Stimulated activated memory B cell treated with anti-CD40 and anti-IgM and Interleukin-4, amounts not matched to agents 10 μg/mL and 1 μg/mL and 100 μg/mL, for 72 hours (primary cell): ENCODE measurements at regions not wholly inside any gene's neighbourhood (a gene's known extent, or its start where the extent isn't known, plus 50 kb on each side); places are given as distances from the start of the nearest gene placed in this dataset.

Experiments used
- ATAC-seq: fragments of 150-1000 bp; cut with Tn5 transposase; 2 replicates; pipeline ENCODE4 v1.10.0; 2021
- H3K27ac Mint-ChIP-seq: one replicate; pipeline ENCODE4 v1.8.0; 2022; ENCODE audit warnings: mild to moderate bottlenecking, mixed read lengths
- H3K27me3 Mint-ChIP-seq: one replicate; pipeline ENCODE4 v1.8.0; 2022; ENCODE audit warnings: mixed read lengths
- H3K36me3 Mint-ChIP-seq: one replicate; pipeline ENCODE4 v1.8.0; 2022; ENCODE audit warnings: mixed read lengths
- H3K4me1 Mint-ChIP-seq: one replicate; pipeline ENCODE4 v1.8.0; 2022; ENCODE audit warnings: mixed read lengths
- H3K4me3 Mint-ChIP-seq: one replicate; pipeline ENCODE4 v1.8.0; 2022; ENCODE audit warnings: mild to moderate bottlenecking, moderate library complexity, mixed read lengths
- H3K9me3 Mint-ChIP-seq: one replicate; pipeline ENCODE4 v1.8.0; 2022; ENCODE audit warnings: mixed read lengths

DNA sequence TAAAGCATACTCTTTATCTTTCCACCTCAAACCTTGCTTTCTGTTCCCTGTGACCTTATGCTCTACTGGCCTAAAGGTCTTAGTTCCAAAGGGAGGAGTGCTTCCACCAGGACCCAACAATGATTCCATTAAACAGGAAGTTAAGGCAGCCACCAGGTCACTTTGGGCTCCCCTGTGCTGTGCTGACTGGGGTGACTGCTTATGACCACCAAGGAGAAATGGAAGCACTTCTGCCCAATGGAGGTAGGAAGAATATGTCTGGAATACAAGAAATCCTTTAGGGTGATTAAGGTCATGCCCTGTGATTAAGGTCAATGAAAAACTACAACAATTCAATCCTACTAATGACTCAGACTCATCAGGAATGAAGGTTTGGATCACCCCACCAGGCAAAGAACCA is 233.8 kb upstream of the CDH11 start:
- Mint-ChIP-seq H3K27ac (no peak overlapping the region), H3K27me3 (no peaks in the 10 kb centered on the region), H3K4me3 (no peak overlapping the region), H3K4me1 (no peaks in the 10 kb centered on the region), H3K9me3 (peaks cover 5% of the 10 kb centered on the region), H3K36me3 (no peaks in the 10 kb centered on the region)
- ATAC-seq: no peak

DNA sequence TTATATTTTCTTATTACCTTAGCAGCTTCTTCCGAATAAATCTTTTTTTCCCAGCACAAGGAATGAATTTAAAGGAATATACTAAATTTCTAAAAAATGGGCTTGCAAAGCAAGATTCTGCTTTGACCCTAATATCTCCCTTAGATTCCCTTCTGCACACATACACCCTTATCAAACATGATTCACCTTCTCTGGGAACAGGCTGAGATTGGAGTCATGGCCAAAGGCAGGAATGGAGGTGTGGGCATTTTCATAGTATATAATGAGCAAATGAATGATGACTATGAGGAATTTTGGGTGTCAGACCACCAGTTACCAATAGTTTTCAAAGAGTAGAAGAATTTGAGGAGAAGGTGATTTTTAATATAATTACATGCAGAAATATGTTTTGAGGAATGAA is 231.3 kb upstream of the CDH11 start:
- no peak overlapping the region for H3K27ac Mint-ChIP-seq
- no peaks in the 10 kb centered on the region for H3K4me1 Mint-ChIP-seq
- H3K27me3 Mint-ChIP-seq: no peaks in the 10 kb centered on the region
- no peak for ATAC-seq
- H3K9me3 Mint-ChIP-seq: peaks cover 2% of the 10 kb centered on the region
- no peaks in the 10 kb centered on the region for H3K36me3 Mint-ChIP-seq
- H3K4me3 Mint-ChIP-seq: no peak overlapping the region

DNA sequence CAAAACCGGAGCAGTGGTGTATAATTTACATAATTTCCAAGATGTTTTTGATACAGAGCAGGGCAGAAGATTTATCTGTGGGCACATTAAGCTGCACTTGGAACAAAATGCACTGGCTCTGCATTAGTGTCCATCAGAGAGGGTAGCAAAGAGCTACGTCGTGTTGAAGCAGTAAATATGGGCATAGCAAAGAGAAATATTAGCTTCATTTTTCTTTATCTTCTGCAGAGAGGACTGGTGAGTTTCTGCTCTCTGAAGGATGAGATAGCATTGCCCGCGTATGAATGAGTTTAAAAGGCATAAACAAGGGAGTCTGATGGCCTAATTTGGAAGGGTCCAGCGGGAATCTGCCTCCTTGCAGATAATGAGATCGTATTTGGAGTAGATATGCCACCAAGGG is 227.8 kb upstream of the CDH11 start:
- no peaks in the 10 kb centered on the region for H3K27me3 Mint-ChIP-seq

GRCh38 chr16:65343556-65343955 is 221.7 kb upstream of the CDH11 start:
- peaks cover 7% of the 10 kb centered on the region for H3K9me3 Mint-ChIP-seq
- no peak for ATAC-seq
- H3K4me1 Mint-ChIP-seq: no peaks in the 10 kb centered on the region
- H3K36me3 Mint-ChIP-seq: no peaks in the 10 kb centered on the region
- no peak overlapping the region for H3K27ac Mint-ChIP-seq
- H3K4me3 Mint-ChIP-seq: no peak overlapping the region
- H3K27me3 Mint-ChIP-seq: no peaks in the 10 kb centered on the region

More for the DNA sequence above, 227.8 kb upstream of the CDH11 start:
- Mint-ChIP-seq H3K4me1 (no peaks in the 10 kb centered on the region), H3K36me3 (no peaks in the 10 kb centered on the region), H3K9me3 (peaks cover 3% of the 10 kb centered on the region), H3K27ac (no peak overlapping the region), H3K4me3 (no peak overlapping the region)
- no peak for ATAC-seq

- Mint-ChIP-seq H3K9me3 (peaks cover 4% of the 10 kb centered on the region), H3K36me3 (no peaks in the 10 kb centered on the region), H3K27me3 (no peaks in the 10 kb centered on the region), H3K4me3 (no peak overlapping the region), H3K4me1 (no peaks in the 10 kb centered on the region), H3K27ac (no peak overlapping the region)
- no peak for ATAC-seq
Observed at GRCh38 chr16:65342231-65342866, 220.5 kb upstream of the CDH11 start.

- Mint-ChIP-seq H3K9me3 (peaks cover 8% of the 10 kb centered on the region), H3K36me3 (no peaks in the 10 kb centered on the region), H3K4me1 (no peaks in the 10 kb centered on the region), H3K27ac (no peak overlapping the region), H3K4me3 (no peak overlapping the region), H3K27me3 (no peaks in the 10 kb centered on the region)
- ATAC-seq: no peak
Observed at GRCh38 chr16:65339062-65339461, 217.2 kb upstream of the CDH11 start.

GRCh38 chr16:65336160-65336559 is 214.3 kb upstream of the CDH11 start:
- Mint-ChIP-seq H3K36me3 (no peaks in the 10 kb centered on the region), H3K9me3 (peaks cover 3% of the 10 kb centered on the region), H3K4me3 (no peak overlapping the region), H3K27me3 (no peaks in the 10 kb centered on the region), H3K4me1 (no peaks in the 10 kb centered on the region), H3K27ac (no peak overlapping the region)
- no peak for ATAC-seq

- Mint-ChIP-seq H3K27me3 (no peaks in the 10 kb centered on the region), H3K9me3 (peaks cover 3% of the 10 kb centered on the region), H3K27ac (no peak overlapping the region), H3K4me1 (no peaks in the 10 kb centered on the region), H3K36me3 (no peaks in the 10 kb centered on the region), H3K4me3 (no peak overlapping the region)
- ATAC-seq: no peak
Observed at GRCh38 chr16:65334081-65334480, 212.2 kb upstream of the CDH11 start.

- no peak for ATAC-seq
- no peaks in the 10 kb centered on the region for H3K4me1 Mint-ChIP-seq
- H3K4me3 Mint-ChIP-seq: no peak overlapping the region
- H3K27me3 Mint-ChIP-seq: no peaks in the 10 kb centered on the region
- peaks cover 3% of the 10 kb centered on the region for H3K9me3 Mint-ChIP-seq
- H3K27ac Mint-ChIP-seq: no peak overlapping the region
- H3K36me3 Mint-ChIP-seq: no peaks in the 10 kb centered on the region
Observed at GRCh38 chr16:65333283-65333682, 211.4 kb upstream of the CDH11 start.

- no peaks in the 10 kb centered on the region for H3K27me3 Mint-ChIP-seq
- ATAC-seq: no peak
- H3K4me1 Mint-ChIP-seq: no peaks in the 10 kb centered on the region
- no peak overlapping the region for H3K4me3 Mint-ChIP-seq
- no peak overlapping the region for H3K27ac Mint-ChIP-seq
- H3K9me3 Mint-ChIP-seq: peaks cover 3% of the 10 kb centered on the region
- H3K36me3 Mint-ChIP-seq: no peaks in the 10 kb centered on the region
Observed at GRCh38 chr16:65327346-65327745, 205.5 kb upstream of the CDH11 start.

- Mint-ChIP-seq H3K27me3 (no peaks in the 10 kb centered on the region), H3K27ac (no peak overlapping the region), H3K4me3 (no peak overlapping the region), H3K9me3 (peaks cover 3% of the 10 kb centered on the region), H3K4me1 (no peaks in the 10 kb centered on the region), H3K36me3 (no peaks in the 10 kb centered on the region)
- no peak for ATAC-seq
Observed at GRCh38 chr16:65323655-65324237, 201.9 kb upstream of the CDH11 start.

- ATAC-seq: no peak
- H3K36me3 Mint-ChIP-seq: no peaks in the 10 kb centered on the region
- H3K9me3 Mint-ChIP-seq: peaks cover 3% of the 10 kb centered on the region
- no peak overlapping the region for H3K27ac Mint-ChIP-seq
- no peak overlapping the region for H3K4me3 Mint-ChIP-seq
- H3K4me1 Mint-ChIP-seq: no peaks in the 10 kb centered on the region
- H3K27me3 Mint-ChIP-seq: no peaks in the 10 kb centered on the region
Observed at GRCh38 chr16:65319621-65320231, 197.9 kb upstream of the CDH11 start.

DNA sequence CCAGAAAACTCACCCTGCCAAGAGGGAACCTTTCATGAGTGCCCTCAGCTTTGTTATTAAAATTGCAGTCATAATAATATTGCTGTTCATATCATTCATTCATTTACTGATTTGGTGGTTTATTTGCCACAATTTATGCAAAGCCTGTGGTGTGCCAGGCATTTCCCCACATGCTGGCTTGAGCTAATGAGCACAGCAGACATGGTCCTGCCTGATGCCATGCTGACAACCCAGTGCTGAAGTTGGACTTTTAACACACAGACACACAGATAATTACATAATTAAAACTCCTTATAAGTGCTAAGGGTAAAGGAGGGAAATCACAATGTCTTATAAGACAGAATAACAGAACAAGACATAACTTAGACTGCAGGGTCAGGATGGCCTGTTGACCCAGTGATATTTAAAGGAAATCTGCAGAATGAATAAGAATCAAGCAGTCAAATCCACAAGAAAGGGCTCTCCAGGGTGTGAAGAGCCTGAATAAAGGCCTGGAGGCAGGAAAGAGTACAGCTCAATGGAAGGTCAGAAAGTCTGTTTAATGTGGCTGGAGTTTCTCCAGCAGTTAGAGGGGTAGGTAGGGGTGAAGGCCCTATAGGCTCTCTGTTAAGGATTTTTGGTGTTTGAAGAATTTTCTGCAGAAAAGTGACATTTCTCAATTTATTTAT is 196.9 kb upstream of the CDH11 start:
- ATAC-seq: no peak
- no peak overlapping the region for H3K4me3 Mint-ChIP-seq
- H3K36me3 Mint-ChIP-seq: no peaks in the 10 kb centered on the region
- peaks cover 1% of the 10 kb centered on the region for H3K9me3 Mint-ChIP-seq
- no peaks in the 10 kb centered on the region for H3K27me3 Mint-ChIP-seq
- H3K27ac Mint-ChIP-seq: no peak overlapping the region
- H3K4me1 Mint-ChIP-seq: no peaks in the 10 kb centered on the region

GRCh38 chr16:65318138-65318537 is 196.3 kb upstream of the CDH11 start:
- no peak overlapping the region for H3K27ac Mint-ChIP-seq
- no peaks in the 10 kb centered on the region for H3K4me1 Mint-ChIP-seq
- H3K4me3 Mint-ChIP-seq: no peak overlapping the region
- H3K27me3 Mint-ChIP-seq: no peaks in the 10 kb centered on the region
- H3K36me3 Mint-ChIP-seq: no peaks in the 10 kb centered on the region
- no peak for ATAC-seq
- no peaks in the 10 kb centered on the region for H3K9me3 Mint-ChIP-seq

GRCh38 chr16:65316808-65317207 is 194.9 kb upstream of the CDH11 start:
- Mint-ChIP-seq H3K9me3 (no peaks in the 10 kb centered on the region), H3K4me1 (no peaks in the 10 kb centered on the region), H3K4me3 (no peak overlapping the region), H3K36me3 (no peaks in the 10 kb centered on the region), H3K27me3 (no peaks in the 10 kb centered on the region), H3K27ac (no peak overlapping the region)
- no peak for ATAC-seq
